ENCODE measurements at regions not wholly inside any gene's neighbourhood (a gene's known extent, or its start where the extent isn't known, plus 50 kb on each side); places are given as distances from the start of the nearest gene placed in this dataset.

- DNase-seq (ENCODE audit: low read depth in 4 of 4, low spot score in 2 of 4): no peak
Measured at GRCh38 chr3:13249664-13250390, 170.3 kb downstream of the NUP210 start.

GRCh38 chr3:13248640-13249039 lies 171.5 kb downstream of the NUP210 start:
- no peak for DNase-seq (ENCODE audit: low read depth in 4 of 4, low spot score in 2 of 4)

GRCh38 chr3:13245615-13245978 lies 172.4 kb upstream of the IQSEC1 start:
- no peak for DNase-seq (ENCODE audit: low read depth in 4 of 4, low spot score in 2 of 4)

GRCh38 chr3:13243586-13243985 lies 170.4 kb upstream of the IQSEC1 start:
- no peak for DNase-seq (ENCODE audit: low read depth in 4 of 4, low spot score in 2 of 4)

GRCh38 chr3:13242364-13242737 lies 169.1 kb upstream of the IQSEC1 start:
- DNase-seq (ENCODE audit: low read depth in 4 of 4, low spot score in 2 of 4): no peak

- DNase-seq (ENCODE audit: low read depth in 4 of 4, low spot score in 2 of 4): no peak
Measured at GRCh38 chr3:13241621-13242363, 168.6 kb upstream of the IQSEC1 start.

- no peak for DNase-seq (ENCODE audit: low read depth in 4 of 4, low spot score in 2 of 4)
Measured at GRCh38 chr3:13240928-13241618, 167.8 kb upstream of the IQSEC1 start.

GRCh38 chr3:13239467-13239760 lies 166.2 kb upstream of the IQSEC1 start:
- no peak for DNase-seq (ENCODE audit: low read depth in 4 of 4, low spot score in 2 of 4)

GRCh38 chr3:13238687-13239466 lies 165.6 kb upstream of the IQSEC1 start:
- DNase-seq (ENCODE audit: low read depth in 4 of 4, low spot score in 2 of 4): no peak

- no peak for DNase-seq (ENCODE audit: low read depth in 4 of 4, low spot score in 2 of 4)
Measured at GRCh38 chr3:13237776-13238490, 164.7 kb upstream of the IQSEC1 start.

- no peak for DNase-seq (ENCODE audit: low read depth in 4 of 4, low spot score in 2 of 4)
Measured at GRCh38 chr3:13236557-13237173, 163.4 kb upstream of the IQSEC1 start.

GRCh38 chr3:13235897-13236296 lies 162.7 kb upstream of the IQSEC1 start:
- DNase-seq (ENCODE audit: low read depth in 4 of 4, low spot score in 2 of 4): no peak

- DNase-seq (ENCODE audit: low read depth in 4 of 4, low spot score in 2 of 4): no peak
Measured at GRCh38 chr3:13235079-13235478, 161.8 kb upstream of the IQSEC1 start.

- DNase-seq (ENCODE audit: low read depth in 4 of 4, low spot score in 2 of 4): no peak
Measured at GRCh38 chr3:13234666-13235065, 161.4 kb upstream of the IQSEC1 start.

- DNase-seq (ENCODE audit: low read depth in 4 of 4, low spot score in 2 of 4): no peak
Measured at GRCh38 chr3:13233487-13234485, 160.6 kb upstream of the IQSEC1 start.

GRCh38 chr3:13231781-13232666 lies 158.8 kb upstream of the IQSEC1 start:
- no peak for DNase-seq (ENCODE audit: low read depth in 4 of 4, low spot score in 2 of 4)

GRCh38 chr3:13229273-13229949 lies 156.2 kb upstream of the IQSEC1 start:
- DNase-seq (ENCODE audit: low read depth in 4 of 4, low spot score in 2 of 4): no peak

Measured in left renal cortex interstitium (tissue), 4 donors.